GM12865 (cell line): ENCODE measurements at regions not wholly inside any gene's neighbourhood (a gene's known extent, or its start where the extent isn't known, plus 50 kb on each side); places are given as distances from the start of the nearest gene placed in this dataset.

Experiments used
- DNase-seq: peaks from one replicate; pipeline ENCODE4 v3.0.0; 2010; ENCODE audit warnings: low read depth
- H3K4me3 ChIP-seq: 2 replicates; pipeline ENCODE4 v1.5.1; 2011; ENCODE audit warnings: mild to moderate bottlenecking, low read depth, low read length, control low read depth
- TF ChIP-seq, protein P1 (sequence below): IDR thresholded peaks from 2 replicates; pipeline ENCODE4 v1.5.1; 2011; ENCODE audit warnings: low read length, control low read depth, low read depth, inconsistent platforms; ENCODE audit not compliant: insufficient read depth; ENCODE audit errors: missing control alignments

DNA sequence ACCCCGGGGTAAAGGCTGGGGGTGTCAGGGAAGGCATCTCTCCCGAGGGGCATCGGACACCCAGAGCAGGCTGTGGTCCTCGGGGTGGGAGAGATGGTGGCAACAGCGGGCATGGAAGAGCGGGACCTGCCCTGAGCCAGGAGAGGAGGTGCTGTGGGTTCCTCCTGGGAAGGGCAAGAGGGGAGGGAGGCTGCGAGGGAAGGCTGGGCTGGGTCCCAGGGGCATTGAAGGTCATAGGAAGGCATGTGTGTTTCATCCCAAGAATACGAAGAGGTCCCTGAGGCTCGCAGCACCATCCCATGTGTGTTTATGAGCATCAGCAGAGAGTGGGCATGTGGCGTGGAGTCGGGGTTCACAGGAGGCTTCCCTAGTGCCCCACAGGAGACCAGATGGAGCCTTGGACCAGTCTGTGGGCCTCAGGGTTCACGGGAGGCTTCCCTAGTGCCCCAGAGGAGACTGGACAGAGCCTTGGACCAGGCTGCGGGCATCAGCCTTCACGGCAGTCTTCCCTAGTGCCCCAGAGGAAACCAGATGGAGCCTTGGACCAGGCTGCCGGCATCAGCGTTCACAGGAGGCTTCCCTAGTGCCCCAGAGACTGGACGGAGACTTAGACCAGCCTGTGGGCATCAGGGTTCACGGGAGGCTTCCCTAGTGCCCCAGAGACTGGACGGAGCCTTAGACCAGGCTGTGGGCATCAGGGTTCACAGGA, 420.6 kb downstream of the BRD1 start:
- no peak overlapping the region for H3K4me3 ChIP-seq
- TF ChIP-seq, protein P1, sequence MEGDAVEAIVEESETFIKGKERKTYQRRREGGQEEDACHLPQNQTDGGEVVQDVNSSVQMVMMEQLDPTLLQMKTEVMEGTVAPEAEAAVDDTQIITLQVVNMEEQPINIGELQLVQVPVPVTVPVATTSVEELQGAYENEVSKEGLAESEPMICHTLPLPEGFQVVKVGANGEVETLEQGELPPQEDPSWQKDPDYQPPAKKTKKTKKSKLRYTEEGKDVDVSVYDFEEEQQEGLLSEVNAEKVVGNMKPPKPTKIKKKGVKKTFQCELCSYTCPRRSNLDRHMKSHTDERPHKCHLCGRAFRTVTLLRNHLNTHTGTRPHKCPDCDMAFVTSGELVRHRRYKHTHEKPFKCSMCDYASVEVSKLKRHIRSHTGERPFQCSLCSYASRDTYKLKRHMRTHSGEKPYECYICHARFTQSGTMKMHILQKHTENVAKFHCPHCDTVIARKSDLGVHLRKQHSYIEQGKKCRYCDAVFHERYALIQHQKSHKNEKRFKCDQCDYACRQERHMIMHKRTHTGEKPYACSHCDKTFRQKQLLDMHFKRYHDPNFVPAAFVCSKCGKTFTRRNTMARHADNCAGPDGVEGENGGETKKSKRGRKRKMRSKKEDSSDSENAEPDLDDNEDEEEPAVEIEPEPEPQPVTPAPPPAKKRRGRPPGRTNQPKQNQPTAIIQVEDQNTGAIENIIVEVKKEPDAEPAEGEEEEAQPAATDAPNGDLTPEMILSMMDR, result no peak
- no peak for DNase-seq

DNA sequence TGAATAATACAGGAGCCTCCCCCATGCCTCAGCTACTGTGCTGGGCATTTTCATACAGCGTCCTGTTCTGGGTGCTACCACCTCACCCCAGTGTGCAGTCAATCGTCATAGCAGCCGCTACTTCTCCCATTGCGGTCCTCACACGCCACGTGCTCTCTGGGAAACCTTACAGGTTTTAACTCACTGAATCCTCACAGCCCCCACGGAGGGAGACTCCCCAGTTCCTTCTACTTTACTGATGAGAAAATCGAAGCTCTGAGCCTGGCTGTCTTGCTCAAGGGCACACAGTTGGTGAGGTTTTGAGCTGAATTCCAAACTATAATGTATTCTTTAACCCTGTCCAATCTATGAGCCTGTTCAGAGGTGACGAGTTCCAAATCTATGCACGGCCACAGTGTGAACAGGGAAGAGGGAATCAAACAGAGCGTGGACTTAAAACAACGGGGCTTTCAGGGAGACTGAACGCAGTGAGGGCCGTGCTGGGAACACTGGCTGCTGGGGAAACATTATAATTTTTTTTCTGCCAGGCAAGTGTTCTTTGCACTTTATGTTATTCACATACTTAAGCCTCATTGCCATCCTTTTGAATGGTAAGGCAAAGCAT, 421.5 kb downstream of the BRD1 start:
- H3K4me3 ChIP-seq, result no peak overlapping the region
- DNase-seq, result no peak
- TF ChIP-seq, protein P1, result no peak

DNA sequence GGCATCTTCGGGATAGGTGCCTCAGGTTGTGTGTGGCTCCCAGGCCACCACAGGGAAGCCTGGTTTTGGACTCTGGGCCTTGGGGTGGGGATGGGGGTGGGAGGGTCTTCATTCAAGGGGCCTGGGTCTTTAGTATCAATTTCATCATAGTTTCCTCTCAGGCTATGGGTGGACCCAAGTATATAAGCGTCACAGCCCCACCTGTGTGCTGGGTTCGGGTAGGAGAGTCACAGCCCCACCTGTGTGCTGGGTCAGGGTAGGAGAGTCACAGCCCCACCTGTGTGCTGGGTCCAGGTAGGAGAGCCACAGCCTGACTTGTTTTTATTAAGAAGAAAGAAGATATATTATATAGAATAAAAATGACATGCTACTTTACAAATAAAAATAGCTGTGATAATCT, 422.1 kb downstream of the BRD1 start:
- DNase-seq, result no peak
- H3K4me3 ChIP-seq, result no peak overlapping the region
- TF ChIP-seq, protein P1, result no peak

DNA sequence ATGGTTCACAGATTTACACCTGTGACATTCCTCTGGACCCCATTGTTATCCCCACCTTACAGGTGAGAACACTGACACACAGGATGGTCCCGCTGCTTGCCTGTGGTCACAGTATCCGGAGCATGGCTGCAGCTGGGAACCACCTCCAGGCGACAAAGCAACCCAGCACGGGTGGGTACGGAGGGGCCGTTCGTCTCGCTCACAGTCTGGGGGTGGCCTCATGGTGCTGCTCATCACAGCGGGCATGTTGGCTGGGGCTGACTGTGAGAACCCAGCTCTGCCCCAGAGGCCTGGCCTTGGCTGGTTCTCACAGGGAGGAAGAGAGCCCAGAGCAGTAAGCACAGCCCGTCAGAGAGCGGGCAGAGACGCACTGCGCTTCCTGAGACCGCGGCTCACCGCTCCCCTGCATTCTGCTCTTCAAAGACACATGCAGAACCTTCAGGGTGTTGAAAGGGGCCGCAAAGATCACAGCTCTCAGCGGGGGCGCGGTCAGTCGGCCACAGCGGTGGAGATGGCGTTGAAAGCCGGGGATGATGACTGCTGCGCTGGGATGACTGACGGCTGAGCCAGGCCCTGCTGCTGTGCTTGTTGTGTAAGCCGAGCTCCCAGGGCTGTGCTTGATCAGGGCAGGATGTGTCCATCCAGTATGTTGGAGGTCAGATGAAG, 423.0 kb downstream of the BRD1 start:
- TF ChIP-seq, protein P1, result no peak
- H3K4me3 ChIP-seq, result no peak overlapping the region
- no peak for DNase-seq

DNA sequence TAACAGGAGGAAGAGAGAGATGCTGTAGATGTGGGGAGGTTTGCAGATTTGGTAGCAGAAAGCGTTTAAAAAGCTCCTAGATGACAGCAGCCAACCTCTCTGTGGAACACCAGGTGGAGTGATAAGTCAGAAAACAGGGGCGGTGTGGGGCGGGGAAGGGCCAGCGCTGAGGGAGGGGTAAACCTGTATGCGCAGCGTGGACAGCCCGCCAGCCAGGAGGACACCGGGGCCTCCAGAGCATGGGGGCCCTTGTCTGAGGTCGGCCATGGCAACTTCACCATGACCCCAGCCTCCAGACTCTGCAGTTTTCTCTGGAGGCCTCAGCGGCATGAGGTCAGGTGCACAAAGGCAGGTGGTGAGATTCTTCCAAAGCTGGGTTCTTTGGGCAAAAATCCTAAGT, 423.7 kb downstream of the BRD1 start:
- no peak overlapping the region for H3K4me3 ChIP-seq
- TF ChIP-seq, protein P1, result no peak

DNA sequence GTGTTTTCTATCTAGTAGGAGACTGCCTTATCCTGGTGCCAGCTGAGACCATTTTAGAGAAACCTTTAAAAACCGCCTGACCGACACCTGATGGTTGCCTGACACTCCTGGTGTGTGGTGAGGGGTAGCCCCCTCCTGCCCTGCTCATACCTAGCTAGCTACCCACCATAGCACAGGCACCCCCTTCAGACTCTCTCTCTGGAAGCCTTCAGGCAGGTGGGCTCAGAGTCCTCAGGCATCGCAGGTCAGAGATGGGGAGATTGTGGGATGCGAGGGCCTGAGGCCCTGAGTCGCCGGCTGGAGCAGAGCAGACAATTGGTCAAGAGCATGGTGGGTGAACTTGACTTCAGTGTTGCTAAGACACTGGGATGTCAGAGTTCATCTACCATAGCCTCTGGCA, 424.6 kb downstream of the BRD1 start:
- no peak for DNase-seq
- H3K4me3 ChIP-seq, result no peak overlapping the region
- TF ChIP-seq, protein P1, result no peak

More for the DNA sequence above, 423.7 kb downstream of the BRD1 start:
- no peak for DNase-seq
